RWPE1 (cell line): ENCODE measurements at regions not wholly inside any gene's neighbourhood (a gene's known extent, or its start where the extent isn't known, plus 50 kb on each side); places are given as distances from the start of the nearest gene placed in this dataset.

Experiments used
- CTCF ChIA-PET: fragments of 350-600 bp; sonication (Branson Sonifier 250); formaldehyde crosslinking; extraction: SDS; loops from one replicate; lab custom pipeline; 2021; lab: Yijun Ruan, JAX
- POLR2A ChIA-PET: fragments of 400-600 bp; formaldehyde crosslinking; extraction: SDS; loops from one replicate; lab custom pipeline; 2020; ENCODE audit warnings: antibody characterized with exemption; ENCODE audit not compliant: low non-redundant PET; lab: Yijun Ruan, JAX
- DNase-seq: peaks from one replicate; pipeline ENCODE4 v3.0.0; 2012; ENCODE audit warnings: low spot score
- H3K27ac ChIP-seq: fragments of 450-650 bp; 2 replicates; pipeline ENCODE4 v1.5.1; 2017
- TF ChIP-seq, protein P1 (sequence below): fragments of 450-650 bp; conservative IDR thresholded peaks from 2 replicates; pipeline ENCODE4 v1.5.1; 2017; ENCODE audit warnings: low read depth, mild to moderate bottlenecking

DNA sequence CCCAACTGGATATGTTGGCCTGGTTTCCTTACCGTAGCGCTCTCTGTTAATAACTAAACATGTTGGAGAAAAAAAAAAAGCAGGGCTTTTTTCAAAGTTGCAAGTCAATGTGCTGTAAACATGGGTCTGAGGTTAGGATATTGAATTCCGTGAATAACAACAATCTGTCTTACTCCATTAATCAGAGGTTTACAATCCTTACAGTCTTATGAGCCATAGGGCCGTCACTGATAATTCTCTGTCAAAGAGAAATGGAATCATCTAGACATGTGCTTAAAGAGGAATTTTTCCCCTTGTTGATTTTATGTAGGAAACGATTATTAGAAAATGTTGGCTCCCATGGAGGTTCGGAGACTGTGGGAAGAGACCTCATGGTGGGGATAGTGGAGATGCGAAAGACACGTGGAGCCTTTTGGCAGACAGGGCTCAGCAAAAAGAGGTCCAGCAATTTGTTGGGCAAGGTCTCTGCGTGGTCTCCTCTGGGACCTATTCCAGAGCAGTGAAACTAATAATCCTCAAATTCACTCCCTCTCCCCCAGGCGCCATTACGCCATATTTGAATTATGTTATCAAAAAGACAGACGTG, 83.5 kb upstream of the CLDN14 start:
- no peak overlapping the region for H3K27ac ChIP-seq
- ChIA-PET CTCF (no interaction called here), POLR2A (no interaction called here)
- TF ChIP-seq, protein P1, sequence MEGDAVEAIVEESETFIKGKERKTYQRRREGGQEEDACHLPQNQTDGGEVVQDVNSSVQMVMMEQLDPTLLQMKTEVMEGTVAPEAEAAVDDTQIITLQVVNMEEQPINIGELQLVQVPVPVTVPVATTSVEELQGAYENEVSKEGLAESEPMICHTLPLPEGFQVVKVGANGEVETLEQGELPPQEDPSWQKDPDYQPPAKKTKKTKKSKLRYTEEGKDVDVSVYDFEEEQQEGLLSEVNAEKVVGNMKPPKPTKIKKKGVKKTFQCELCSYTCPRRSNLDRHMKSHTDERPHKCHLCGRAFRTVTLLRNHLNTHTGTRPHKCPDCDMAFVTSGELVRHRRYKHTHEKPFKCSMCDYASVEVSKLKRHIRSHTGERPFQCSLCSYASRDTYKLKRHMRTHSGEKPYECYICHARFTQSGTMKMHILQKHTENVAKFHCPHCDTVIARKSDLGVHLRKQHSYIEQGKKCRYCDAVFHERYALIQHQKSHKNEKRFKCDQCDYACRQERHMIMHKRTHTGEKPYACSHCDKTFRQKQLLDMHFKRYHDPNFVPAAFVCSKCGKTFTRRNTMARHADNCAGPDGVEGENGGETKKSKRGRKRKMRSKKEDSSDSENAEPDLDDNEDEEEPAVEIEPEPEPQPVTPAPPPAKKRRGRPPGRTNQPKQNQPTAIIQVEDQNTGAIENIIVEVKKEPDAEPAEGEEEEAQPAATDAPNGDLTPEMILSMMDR: no peak
- DNase-seq: no peak

- CTCF ChIA-PET: interaction anchor here (0.6 kb wide), 1 partner anchor 53 kb away, joined by 3 read pairs; no protein-coding TSS in a partner anchor
- H3K27ac ChIP-seq: no peak overlapping the region
- DNase-seq: no peak
- TF ChIP-seq, protein P1: no peak
- POLR2A ChIA-PET: no interaction called here
Measured at GRCh38 chr21:36564647-36565046, 84.7 kb upstream of the CLDN14 start.

GRCh38 chr21:36565540-36565939, 85.6 kb upstream of the CLDN14 start:
- TF ChIP-seq, protein P1: no peak
- CTCF ChIA-PET: interaction anchor here (0.6 kb wide), 1 partner anchor 54 kb away, joined by 3 read pairs; no protein-coding TSS in a partner anchor

DNA sequence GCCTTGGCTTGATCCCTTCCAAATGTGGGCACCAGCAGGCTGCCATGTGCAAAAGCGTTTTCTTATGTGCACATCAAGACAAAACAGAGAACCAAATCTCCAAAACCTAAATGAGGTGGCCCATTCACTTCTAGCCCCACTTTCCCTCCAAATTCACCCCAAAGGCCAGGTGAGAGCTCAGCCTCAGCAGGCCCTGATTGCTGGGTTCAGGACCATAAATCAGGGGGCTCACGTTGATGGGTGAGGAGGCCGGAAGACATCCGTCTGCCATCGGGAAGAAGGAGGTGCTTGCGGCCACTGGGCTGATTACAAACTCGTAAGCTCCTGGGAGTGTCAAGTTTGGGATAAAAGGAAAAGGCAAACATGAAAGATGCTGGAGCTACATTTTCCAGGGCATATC, 86.7 kb upstream of the CLDN14 start:
- POLR2A ChIA-PET: no interaction called here
- TF ChIP-seq, protein P1: no peak
- no peak for DNase-seq
- CTCF ChIA-PET: interaction anchor here (0.8 kb wide), 1 partner anchor 11 kb away, joined by 4 read pairs; no protein-coding TSS in a partner anchor
- H3K27ac ChIP-seq: no peak overlapping the region

More at GRCh38 chr21:36565540-36565939, 85.6 kb upstream of the CLDN14 start:
- POLR2A ChIA-PET: no interaction called here
- no peak overlapping the region for H3K27ac ChIP-seq
- no peak for DNase-seq

- ChIA-PET POLR2A (no interaction called here), CTCF (interaction anchor here (0.8 kb wide), 1 partner anchor 11 kb away, joined by 4 read pairs; no protein-coding TSS in a partner anchor)
- no peak overlapping the region for H3K27ac ChIP-seq
- TF ChIP-seq, protein P1: no peak
- no peak for DNase-seq
Measured at GRCh38 chr21:36567216-36567885, 87.4 kb upstream of the CLDN14 start.

- no peak for DNase-seq
- no peak overlapping the region for H3K27ac ChIP-seq
- TF ChIP-seq, protein P1: no peak
- CTCF ChIA-PET: interaction anchor here (0.6 kb wide), 1 partner anchor 114 kb away, joined by 3 read pairs; no protein-coding TSS in a partner anchor
- POLR2A ChIA-PET: no interaction called here
Measured at GRCh38 chr21:36569511-36569910, 89.6 kb upstream of the CLDN14 start.
